Lower leg skin (tissue), 3 donors: ENCODE measurements at regions not wholly inside any gene's neighbourhood (a gene's known extent, or its start where the extent isn't known, plus 50 kb on each side); places are given as distances from the start of the nearest gene placed in this dataset.

Source experiments
- CTCF ChIP-seq, 3 donors: fragments of 450-650 bp; IDR thresholded peaks; one replicate each; pipeline ENCODE4 v1.5.1; 2016; ENCODE audit warnings: antibody characterized with exemption in 3 of 3, mild to moderate bottlenecking in 3 of 3, moderate library complexity in 2 of 3
- POLR2A ChIP-seq, 2 donors: fragments of 450-650 bp; IDR thresholded peaks; one replicate each; pipeline ENCODE4 v1.6.1; 2016 to 2017; ENCODE audit warnings: antibody characterized with exemption in 2 of 2, mild to moderate bottlenecking in 1 of 2, moderate library complexity in 1 of 2

GRCh38 chr16:65279576-65279975 is 157.7 kb upstream of the CDH11 start:
- TF ChIP-seq CTCF (IDR thresholded peaks at IDR 0.05), result no peak
- TF ChIP-seq POLR2A (IDR thresholded peaks at IDR 0.05), result no peak
